ENCODE measurements at regions not wholly inside any gene's neighbourhood (a gene's known extent, or its start where the extent isn't known, plus 50 kb on each side); places are given as distances from the start of the nearest gene placed in this dataset.

DNA sequence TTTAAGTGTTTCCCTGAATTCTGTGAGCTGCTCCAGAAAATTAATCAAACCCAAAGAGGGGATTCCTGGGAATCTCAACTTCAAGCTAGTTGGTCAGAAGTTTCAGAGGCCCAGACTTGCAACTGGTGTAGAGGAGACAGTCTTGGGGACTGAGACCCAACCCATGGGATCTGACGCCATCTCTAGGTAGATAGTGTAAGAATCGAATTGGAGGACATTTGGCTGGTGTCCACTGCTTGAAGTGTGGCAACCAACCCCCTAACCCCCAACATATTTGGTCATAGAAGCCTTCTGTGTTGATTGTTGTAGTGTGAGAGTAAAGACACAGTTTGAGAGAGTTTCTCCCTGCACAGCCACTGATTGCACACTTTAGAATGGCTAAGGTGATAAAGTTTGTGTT is 103.5 kb upstream of the CARMIL1 start:
- TF ChIP-seq, protein P1, sequence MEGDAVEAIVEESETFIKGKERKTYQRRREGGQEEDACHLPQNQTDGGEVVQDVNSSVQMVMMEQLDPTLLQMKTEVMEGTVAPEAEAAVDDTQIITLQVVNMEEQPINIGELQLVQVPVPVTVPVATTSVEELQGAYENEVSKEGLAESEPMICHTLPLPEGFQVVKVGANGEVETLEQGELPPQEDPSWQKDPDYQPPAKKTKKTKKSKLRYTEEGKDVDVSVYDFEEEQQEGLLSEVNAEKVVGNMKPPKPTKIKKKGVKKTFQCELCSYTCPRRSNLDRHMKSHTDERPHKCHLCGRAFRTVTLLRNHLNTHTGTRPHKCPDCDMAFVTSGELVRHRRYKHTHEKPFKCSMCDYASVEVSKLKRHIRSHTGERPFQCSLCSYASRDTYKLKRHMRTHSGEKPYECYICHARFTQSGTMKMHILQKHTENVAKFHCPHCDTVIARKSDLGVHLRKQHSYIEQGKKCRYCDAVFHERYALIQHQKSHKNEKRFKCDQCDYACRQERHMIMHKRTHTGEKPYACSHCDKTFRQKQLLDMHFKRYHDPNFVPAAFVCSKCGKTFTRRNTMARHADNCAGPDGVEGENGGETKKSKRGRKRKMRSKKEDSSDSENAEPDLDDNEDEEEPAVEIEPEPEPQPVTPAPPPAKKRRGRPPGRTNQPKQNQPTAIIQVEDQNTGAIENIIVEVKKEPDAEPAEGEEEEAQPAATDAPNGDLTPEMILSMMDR (IDR thresholded peaks at IDR 0.05; ENCODE audit: low read depth, low read length, poor library complexity, severe bottlenecking) = no peak
- no peak for TF ChIP-seq EZH2phosphoT487 (IDR thresholded peaks at IDR 0.05; ENCODE audit: borderline replicate concordance, low read length)

Measured in DOHH2 (cell line).